ENCODE measurements at regions not wholly inside any gene's neighbourhood (a gene's known extent, or its start where the extent isn't known, plus 50 kb on each side); places are given as distances from the start of the nearest gene placed in this dataset.

GRCh38 chr1:67634396-67634935, 50.5 kb upstream of the GADD45A start:
- TF ChIP-seq POLR2A (IDR thresholded peaks at IDR 0.05; ENCODE audit: borderline replicate concordance, extremely low read depth, insufficient read depth, insufficient read length) = no peak
- no peak for TF ChIP-seq CTCF (IDR thresholded peaks at IDR 0.05 in 2 of 3, conservative IDR thresholded peaks at IDR 0.05 in 1 of 3; ENCODE audit: borderline replicate concordance in 1 of 3, insufficient read depth in 1 of 3, low read depth in 2 of 3, low read length in 2 of 3)
- no peak for TF ChIP-seq RAD21 (IDR thresholded peaks at IDR 0.05; ENCODE audit: low read depth)
- TF ChIP-seq JUND (IDR thresholded peaks at IDR 0.05) = no peak
- no peak for TF ChIP-seq CEBPB (IDR thresholded peaks at IDR 0.05; ENCODE audit: low read depth)
- no peak for TF ChIP-seq ZBTB33 (IDR thresholded peaks at IDR 0.05; ENCODE audit: extremely low read depth, insufficient replicate concordance, low read length)
- no peak for TF ChIP-seq EZH2 (IDR thresholded peaks at IDR 0.05)
- TF ChIP-seq POLR2AphosphoS5 (IDR thresholded peaks at IDR 0.05; ENCODE audit: low read depth, low read length) = no peak
- no peak for TF ChIP-seq ZNF274 (IDR thresholded peaks at IDR 0.05; ENCODE audit: low read depth, low read length)
